ENCODE measurements at regions not wholly inside any gene's neighbourhood (a gene's known extent, or its start where the extent isn't known, plus 50 kb on each side); places are given as distances from the start of the nearest gene placed in this dataset.

- no peak overlapping the region for H3K27ac ChIP-seq
- no peak for TF ChIP-seq CTCF (IDR thresholded peaks at IDR 0.05)
- no peak for TF ChIP-seq ZFX (IDR thresholded peaks at IDR 0.05; ENCODE audit: borderline replicate concordance)
Observed at GRCh38 chr2:5173876-5174535, 518.2 kb upstream of the SOX11 start.

- no peak for TF ChIP-seq CTCF (IDR thresholded peaks at IDR 0.05)
- H3K27ac ChIP-seq: no peak overlapping the region
Observed at GRCh38 chr2:5175231-5175630, 517.0 kb upstream of the SOX11 start.

- no peak for TF ChIP-seq ZFX (IDR thresholded peaks at IDR 0.05; ENCODE audit: borderline replicate concordance)
- no peak for TF ChIP-seq CTCF (IDR thresholded peaks at IDR 0.05)
- no peak overlapping the region for H3K27ac ChIP-seq
Observed at GRCh38 chr2:5176764-5177163, 515.4 kb upstream of the SOX11 start.

- H3K27ac ChIP-seq: no peak overlapping the region
- TF ChIP-seq ZFX (IDR thresholded peaks at IDR 0.05; ENCODE audit: borderline replicate concordance) (no peak), CTCF (IDR thresholded peaks at IDR 0.05) (no peak)
Observed at GRCh38 chr2:5183031-5183430, 509.2 kb upstream of the SOX11 start.

- H3K27ac ChIP-seq: peak overlapping the region; percentile 50
- TF ChIP-seq ZFX (IDR thresholded peaks at IDR 0.05; ENCODE audit: borderline replicate concordance) (no peak), CTCF (IDR thresholded peaks at IDR 0.05) (no peak)
Observed at GRCh38 chr2:5187283-5187682, 504.9 kb upstream of the SOX11 start.

- H3K27ac ChIP-seq: peak overlapping the region; percentile 50; the same call in 1 of the 2 replicates
- TF ChIP-seq ZFX (IDR thresholded peaks at IDR 0.05; ENCODE audit: borderline replicate concordance): no peak
- TF ChIP-seq CTCF (IDR thresholded peaks at IDR 0.05): no peak
Observed at GRCh38 chr2:5188636-5189035, 503.5 kb upstream of the SOX11 start.

- no peak for TF ChIP-seq ZFX (IDR thresholded peaks at IDR 0.05; ENCODE audit: borderline replicate concordance)
- no peak for TF ChIP-seq CTCF (IDR thresholded peaks at IDR 0.05)
- H3K27ac ChIP-seq: no peak overlapping the region
Observed at GRCh38 chr2:5190023-5190422, 502.2 kb upstream of the SOX11 start.
